Trophoblast cell (in vitro differentiated cells and primary cell): ENCODE measurements at regions not wholly inside any gene's neighbourhood (a gene's known extent, or its start where the extent isn't known, plus 50 kb on each side); places are given as distances from the start of the nearest gene placed in this dataset.
A peak's percentile ranks its signal among the peaks of the same experiment; 100 is the strongest.

Experiments
- DNase-seq, 2 donors: peaks; one replicate each; pipeline ENCODE4 v3.0.0-alpha.2; 2016
- H2AFZ ChIP-seq: 2 replicates; pipeline ENCODE4 v1.6.1; 2013; ENCODE audit warnings: low read length, moderate library complexity, mild to moderate bottlenecking; ENCODE audit not compliant: insufficient read depth, poor library complexity
- H2AK5ac ChIP-seq: 2 replicates; pipeline ENCODE4 v1.6.1; 2013; ENCODE audit warnings: mild to moderate bottlenecking, low read length
- H2BK120ac ChIP-seq: 2 replicates; pipeline ENCODE4 v1.6.1; 2013; ENCODE audit warnings: low read length, mild to moderate bottlenecking, moderate library complexity; ENCODE audit not compliant: insufficient read depth, poor library complexity
- H2BK12ac ChIP-seq: 2 replicates; pipeline ENCODE4 v1.6.1; 2013; ENCODE audit warnings: mild to moderate bottlenecking, low read length, moderate library complexity
- H2BK5ac ChIP-seq: 2 replicates; pipeline ENCODE4 v1.6.1; 2013; ENCODE audit warnings: low read length, low read depth, moderate library complexity, mild to moderate bottlenecking; ENCODE audit not compliant: poor library complexity
- H3K14ac ChIP-seq: 2 replicates; pipeline ENCODE4 v1.6.1; 2013; ENCODE audit warnings: mild to moderate bottlenecking, low read length
- H3K18ac ChIP-seq: 2 replicates; pipeline ENCODE4 v1.6.1; 2013; ENCODE audit warnings: mild to moderate bottlenecking, low read length
- H3K23ac ChIP-seq: 2 replicates; pipeline ENCODE4 v1.6.1; 2013; ENCODE audit warnings: low read length
- H3K27ac ChIP-seq: 2 replicates; pipeline ENCODE4 v1.5.1; 2013; ENCODE audit warnings: low read depth, mild to moderate bottlenecking, inconsistent platforms, low read length, moderate library complexity
- H3K27me3 ChIP-seq: 2 replicates; pipeline ENCODE4 v1.6.1; 2013; ENCODE audit warnings: inconsistent platforms, mild to moderate bottlenecking, low read length, moderate library complexity; ENCODE audit not compliant: insufficient read depth
- H3K36me3 ChIP-seq, 2 experiments: 1 replicate in 1 of 2; 2 replicates in 1 of 2; pipeline ENCODE4 v1.6.1; 2013; ENCODE audit warnings: low read length in 2 of 2, mild to moderate bottlenecking in 2 of 2, moderate library complexity in 1 of 2; ENCODE audit not compliant: insufficient read depth in 2 of 2, control insufficient read depth in 1 of 2
- H3K4ac ChIP-seq: 2 replicates; pipeline ENCODE4 v1.6.1; 2013; ENCODE audit warnings: low read depth, mild to moderate bottlenecking, low read length, moderate library complexity
- H3K4me1 ChIP-seq, 2 experiments: 1 replicate in 1 of 2; 2 replicates in 1 of 2; pipeline ENCODE4 v1.6.1; 2013; ENCODE audit warnings: low read length in 2 of 2, mild to moderate bottlenecking in 2 of 2, moderate library complexity in 1 of 2; ENCODE audit not compliant: insufficient read depth in 2 of 2, control insufficient read depth in 1 of 2
- H3K4me2 ChIP-seq: 2 replicates; pipeline ENCODE4 v1.6.1; 2013; ENCODE audit warnings: inconsistent platforms, mild to moderate bottlenecking, low read length, moderate library complexity
- H3K4me3 ChIP-seq: 2 replicates; pipeline ENCODE4 v1.5.1; 2013; ENCODE audit warnings: mild to moderate bottlenecking, low read depth, low read length, inconsistent platforms
- H3K79me1 ChIP-seq: one replicate; pipeline ENCODE4 v1.6.1; 2013; ENCODE audit warnings: low read length
- H3K79me2 ChIP-seq: 2 replicates; pipeline ENCODE4 v1.6.1; 2013; ENCODE audit warnings: low read length, mild to moderate bottlenecking; ENCODE audit not compliant: control insufficient read depth, insufficient read depth, poor library complexity
- H3K9ac ChIP-seq: 2 replicates; pipeline ENCODE4 v1.6.1; 2013; ENCODE audit warnings: mild to moderate bottlenecking, low read length
- H3K9me3 ChIP-seq: 2 replicates; pipeline ENCODE4 v1.6.1; 2013; ENCODE audit warnings: low read depth, mild to moderate bottlenecking, control low read depth, inconsistent platforms, low read length; ENCODE audit not compliant: insufficient read depth
- H4K12ac ChIP-seq: 2 replicates; pipeline ENCODE4 v1.6.1; 2013; ENCODE audit warnings: low read depth, mild to moderate bottlenecking, low read length, moderate library complexity
- H4K8ac ChIP-seq: 2 replicates; pipeline ENCODE4 v1.6.1; 2013; ENCODE audit warnings: low read depth, mild to moderate bottlenecking, low read length, moderate library complexity
- H4K91ac ChIP-seq: one replicate; pipeline ENCODE4 v1.6.1; 2013; ENCODE audit warnings: low read depth, mild to moderate bottlenecking, low read length, moderate library complexity
- WGBS: extraction: QIAGEN DNeasy Blood & Tissue Kit; methylation state at CpG from one replicate; pipeline ENCODE4 v1.1.7; 2013; ENCODE audit warnings: missing lambda C conversion rate; ENCODE audit not compliant: insufficient read length, insufficient coverage; ENCODE audit errors: extremely low coverage; 5-methylcytosine and 5-hydroxymethylcytosine counted together

DNA sequence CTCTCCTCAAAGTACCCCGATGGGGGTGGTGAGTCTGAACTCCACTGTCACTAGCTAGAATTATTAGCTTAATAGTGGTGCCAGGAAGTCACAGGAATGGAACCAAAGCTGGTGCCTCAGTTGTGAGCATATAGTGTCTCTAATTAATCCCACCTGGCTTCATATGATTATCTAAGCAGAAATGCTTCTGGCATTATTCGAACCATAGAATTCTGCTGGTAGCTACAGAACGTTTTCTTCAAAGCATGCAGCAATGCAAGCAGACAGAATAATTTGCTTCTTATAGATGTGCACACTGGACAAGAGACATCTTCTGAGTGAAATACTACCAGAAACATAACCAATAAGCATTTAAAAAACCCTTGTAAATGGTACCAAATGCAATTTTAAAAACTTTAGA, 160.9 kb downstream of the IMPG2 start:
- no peak overlapping the region for H4K12ac ChIP-seq
- no peak overlapping the region for H3K18ac ChIP-seq
- no peak overlapping the region for H3K4me3 ChIP-seq
- no peaks in the 10 kb centered on the region for H3K79me1 ChIP-seq
- H2BK12ac ChIP-seq: no peak overlapping the region
- H3K4ac ChIP-seq: no peak overlapping the region
- no peak overlapping the region for H2BK120ac ChIP-seq
- no peak overlapping the region for H3K23ac ChIP-seq
- WGBS: no CpG with 5 or more reads among the region's 3 CpGs
- H3K9me3 ChIP-seq: no peaks in the 10 kb centered on the region
- no peak overlapping the region for H3K14ac ChIP-seq
- no peak overlapping the region for H3K27ac ChIP-seq
- no peak overlapping the region for H4K91ac ChIP-seq
- no peaks in the 10 kb centered on the region for H3K27me3 ChIP-seq
- no peak overlapping the region for H2AFZ ChIP-seq
- H2BK5ac ChIP-seq: no peak overlapping the region
- DNase-seq: peak; percentile 13 to 50
- H2AK5ac ChIP-seq: no peak overlapping the region
- H3K4me2 ChIP-seq: no peak overlapping the region
- H3K36me3 ChIP-seq: no peaks in the 10 kb centered on the region
- no peak overlapping the region for H3K9ac ChIP-seq
- H3K4me1 ChIP-seq: no peaks in the 10 kb centered on the region
- no peak overlapping the region for H4K8ac ChIP-seq
- H3K79me2 ChIP-seq: no peaks in the 10 kb centered on the region

GRCh38 chr3:101158374-101158773, 162.0 kb downstream of the IMPG2 start:
- Histone ChIP-seq H3K9ac (no peak overlapping the region), H4K8ac (no peak overlapping the region), H3K36me3 (no peaks in the 10 kb centered on the region), H4K12ac (no peak overlapping the region), H3K79me1 (no peaks in the 10 kb centered on the region), H3K23ac (no peak overlapping the region), H3K27me3 (no peaks in the 10 kb centered on the region), H3K4me3 (no peak overlapping the region), H4K91ac (no peak overlapping the region), H2BK5ac (no peak overlapping the region), H2AK5ac (no peak overlapping the region), H3K14ac (no peak overlapping the region), H2BK120ac (no peak overlapping the region), H2BK12ac (no peak overlapping the region), H3K79me2 (no peaks in the 10 kb centered on the region), H3K4ac (no peak overlapping the region), H2AFZ (no peak overlapping the region), H3K4me1 (no peaks in the 10 kb centered on the region), H3K9me3 (no peaks in the 10 kb centered on the region), H3K18ac (no peak overlapping the region), H3K27ac (no peak overlapping the region), H3K4me2 (no peak overlapping the region)
- DNase-seq: no peak
- no CpG with 5 or more reads among the region's 1 CpG for WGBS

DNA sequence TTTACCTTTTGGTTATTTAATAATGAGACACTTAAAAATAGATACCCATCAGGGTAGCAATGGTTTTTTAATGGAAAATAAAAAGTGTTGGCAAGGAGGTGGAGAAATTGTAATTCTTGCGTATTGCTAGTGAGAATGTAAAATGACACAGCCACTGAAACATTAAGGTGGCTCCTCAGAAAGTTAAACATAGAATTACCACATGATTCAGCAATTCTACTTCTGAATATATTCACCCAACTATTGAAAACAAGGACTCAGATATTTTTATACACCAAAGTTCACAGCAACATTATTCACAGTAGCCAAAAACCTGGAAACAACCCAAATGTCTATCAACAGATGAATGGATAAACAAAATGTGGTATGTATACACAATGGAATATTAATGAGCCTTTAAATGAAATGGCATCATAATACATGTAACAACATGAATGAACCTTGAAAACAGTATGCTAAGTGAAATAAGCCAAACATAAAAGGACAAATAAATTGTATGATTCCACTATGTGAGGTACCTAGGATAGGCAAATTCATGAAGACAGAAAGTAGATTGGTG, 163.5 kb downstream of the IMPG2 start:
- WGBS: no CpG with 5 or more reads among the region's 1 CpG

DNA sequence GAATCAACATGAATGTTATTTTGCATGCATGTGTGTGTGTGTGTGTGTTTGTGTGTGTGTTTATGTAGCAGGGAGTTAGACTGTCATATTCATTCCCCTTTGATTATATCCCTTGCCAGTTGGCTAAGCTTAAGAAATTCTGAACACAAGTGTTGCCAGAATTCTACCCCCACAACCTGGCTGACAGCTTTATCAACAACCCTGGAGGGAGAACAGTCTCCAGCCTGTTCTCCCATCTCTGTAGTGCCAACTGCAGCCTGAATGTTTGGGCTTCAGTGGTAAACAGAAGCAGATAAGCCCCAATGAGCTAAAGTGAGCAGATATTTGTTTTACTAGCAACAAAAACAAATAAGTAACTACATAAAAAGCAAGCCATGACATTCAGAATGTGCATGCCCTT, 162.6 kb upstream of the ABI3BP start:
- Histone ChIP-seq H2AK5ac (no peak overlapping the region), H3K9ac (no peak overlapping the region), H2BK120ac (no peak overlapping the region), H2BK12ac (no peak overlapping the region), H2AFZ (no peak overlapping the region), H4K91ac (no peak overlapping the region), H2BK5ac (no peak overlapping the region), H3K23ac (no peak overlapping the region), H3K9me3 (no peaks in the 10 kb centered on the region), H3K79me1 (no peaks in the 10 kb centered on the region), H3K14ac (no peak overlapping the region), H3K4me2 (no peak overlapping the region), H3K4me3 (no peak overlapping the region), H3K36me3 (no peaks in the 10 kb centered on the region), H3K4ac (no peak overlapping the region), H3K27me3 (no peaks in the 10 kb centered on the region), H4K8ac (no peak overlapping the region), H3K4me1 (no peaks in the 10 kb centered on the region), H3K27ac (no peak overlapping the region), H4K12ac (no peak overlapping the region), H3K79me2 (no peaks in the 10 kb centered on the region), H3K18ac (no peak overlapping the region)
- no peak for DNase-seq

More for the DNA sequence above, 163.5 kb downstream of the IMPG2 start:
- H3K9ac ChIP-seq: no peak overlapping the region
- H3K14ac ChIP-seq: no peak overlapping the region
- no peak overlapping the region for H3K4me3 ChIP-seq
- DNase-seq: no peak
- H3K23ac ChIP-seq: no peak overlapping the region
- H2BK5ac ChIP-seq: no peak overlapping the region
- H2BK12ac ChIP-seq: no peak overlapping the region
- no peak overlapping the region for H3K27ac ChIP-seq
- no peaks in the 10 kb centered on the region for H3K4me1 ChIP-seq
- H3K36me3 ChIP-seq: no peaks in the 10 kb centered on the region
- H3K18ac ChIP-seq: no peak overlapping the region
- no peak overlapping the region for H2AK5ac ChIP-seq
- H3K79me1 ChIP-seq: no peaks in the 10 kb centered on the region
- H2BK120ac ChIP-seq: no peak overlapping the region
- H4K91ac ChIP-seq: no peak overlapping the region
- H4K12ac ChIP-seq: no peak overlapping the region
- no peaks in the 10 kb centered on the region for H3K9me3 ChIP-seq
- H3K4me2 ChIP-seq: no peak overlapping the region
- H3K79me2 ChIP-seq: no peaks in the 10 kb centered on the region
- no peak overlapping the region for H3K4ac ChIP-seq
- H4K8ac ChIP-seq: no peak overlapping the region
- no peak overlapping the region for H2AFZ ChIP-seq
- no peaks in the 10 kb centered on the region for H3K27me3 ChIP-seq
